HG02759 (cell line): ENCODE measurements at regions not wholly inside any gene's neighbourhood (a gene's known extent, or its start where the extent isn't known, plus 50 kb on each side); places are given as distances from the start of the nearest gene placed in this dataset.
"Not testable (repeated sequence)": the region's sequence is repeated elsewhere in the genome, so short reads cannot be mapped to it uniquely, and the experiment has no call there.

ENCODE experiments used
- ATAC-seq: cut with Tn5 transposase; IDR thresholded peaks from one replicate; pipeline ENCODE4 v1.9.1; 2021; ENCODE audit warnings: mild to moderate bottlenecking, moderate library complexity; ENCODE audit not compliant: unreplicated experiment

GRCh38 chr3:166456286-166456685 lies 619.1 kb upstream of the BCHE start:
- no peak for ATAC-seq

- ATAC-seq, result no peak
Measured at GRCh38 chr3:166455744-166456143, 618.5 kb upstream of the BCHE start.

- no peak for ATAC-seq
Measured at GRCh38 chr3:166453478-166453877, 616.3 kb upstream of the BCHE start.

- ATAC-seq, result no peak
Measured at GRCh38 chr3:166451997-166452396, 614.8 kb upstream of the BCHE start.

GRCh38 chr3:166447513-166447912 lies 610.3 kb upstream of the BCHE start:
- ATAC-seq, result no peak

GRCh38 chr3:166446986-166447385 lies 609.8 kb upstream of the BCHE start:
- ATAC-seq, result no peak

GRCh38 chr3:166446291-166446690 lies 609.1 kb upstream of the BCHE start:
- no peak for ATAC-seq

- no peak for ATAC-seq
Measured at GRCh38 chr3:166445865-166446264, 608.6 kb upstream of the BCHE start.

- no peak for ATAC-seq
Measured at GRCh38 chr3:166444756-166445155, 607.5 kb upstream of the BCHE start.

- no peak for ATAC-seq
Measured at GRCh38 chr3:166444336-166444735, 607.1 kb upstream of the BCHE start.

GRCh38 chr3:166435469-166436057 lies 598.3 kb upstream of the BCHE start:
- no peak for ATAC-seq

GRCh38 chr3:166433060-166433459 lies 595.8 kb upstream of the BCHE start:
- ATAC-seq, result no peak

GRCh38 chr3:166425900-166426611 lies 588.8 kb upstream of the BCHE start:
- no peak for ATAC-seq

- ATAC-seq, result no peak
Measured at GRCh38 chr3:166425021-166425420, 587.8 kb upstream of the BCHE start.

GRCh38 chr3:166423824-166424513 lies 586.7 kb upstream of the BCHE start:
- not testable (repeated sequence) for ATAC-seq

GRCh38 chr3:166422556-166422955 lies 585.3 kb upstream of the BCHE start:
- no peak for ATAC-seq

GRCh38 chr3:166420071-166420470 lies 582.8 kb upstream of the BCHE start:
- ATAC-seq, result no peak

- no peak for ATAC-seq
Measured at GRCh38 chr3:166405896-166406295, 568.7 kb upstream of the BCHE start.

- no peak for ATAC-seq
Measured at GRCh38 chr3:166405465-166405864, 568.2 kb upstream of the BCHE start.

- no peak for ATAC-seq
Measured at GRCh38 chr3:166390303-166390702, 553.1 kb upstream of the BCHE start.

- ATAC-seq, result no peak
Measured at GRCh38 chr3:166388321-166388720, 551.1 kb upstream of the BCHE start.

GRCh38 chr3:166372571-166373106 lies 535.4 kb upstream of the BCHE start:
- ATAC-seq, result no peak
